KBM-7 (cell line): ENCODE measurements at regions not wholly inside any gene's neighbourhood (a gene's known extent, or its start where the extent isn't known, plus 50 kb on each side); places are given as distances from the start of the nearest gene placed in this dataset.
"Not testable (repeated sequence)": the region's sequence is repeated elsewhere in the genome, so short reads cannot be mapped to it uniquely, and the experiment has no call there.

Source experiments
- DNase-seq: peaks from one replicate; pipeline ENCODE4 v3.0.0-alpha.2; 2015
- in situ Hi-C: fragments of 300-500 bp; cut with MboI; formaldehyde crosslinking; loops from 2 replicates; pipeline ENCODE4 v1.14.3; 2020; ENCODE audit warnings: low sequenced_read_pairs, low pct_unique_long_range_greater_than_20kb, mixed read lengths

DNA sequence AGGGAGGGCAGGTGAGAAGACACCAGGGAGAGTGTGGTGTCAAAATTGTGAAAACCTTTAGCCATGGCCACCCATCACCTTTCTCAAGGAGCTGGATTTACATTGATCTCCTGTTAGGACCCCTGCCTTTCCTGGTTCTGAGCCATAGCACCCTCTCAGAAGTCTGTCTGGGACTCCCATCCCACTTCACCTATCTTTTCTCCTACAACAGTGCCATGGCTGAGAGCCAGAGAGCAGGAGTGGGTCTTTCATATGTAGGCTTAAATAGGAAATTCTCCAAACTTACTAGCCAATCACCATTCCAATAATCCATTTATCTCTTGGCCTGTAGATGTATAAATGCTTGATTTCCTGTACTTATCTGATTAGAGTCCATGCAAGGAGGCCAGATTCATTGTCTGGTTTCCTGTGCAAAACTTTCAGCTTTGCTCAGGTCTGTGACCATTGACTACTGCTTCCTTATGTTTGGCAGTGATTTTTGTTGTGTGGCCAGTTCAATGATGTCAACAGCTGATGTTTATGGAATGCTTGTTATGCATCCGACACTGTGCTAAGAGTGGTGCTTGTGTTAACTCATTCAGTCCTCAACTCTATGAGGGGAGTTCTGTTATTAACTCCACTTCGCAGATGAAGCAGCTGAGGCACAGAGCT, 57.6 kb upstream of the IGFBP5 start:
- in situ Hi-C loops = no loop called here

DNA sequence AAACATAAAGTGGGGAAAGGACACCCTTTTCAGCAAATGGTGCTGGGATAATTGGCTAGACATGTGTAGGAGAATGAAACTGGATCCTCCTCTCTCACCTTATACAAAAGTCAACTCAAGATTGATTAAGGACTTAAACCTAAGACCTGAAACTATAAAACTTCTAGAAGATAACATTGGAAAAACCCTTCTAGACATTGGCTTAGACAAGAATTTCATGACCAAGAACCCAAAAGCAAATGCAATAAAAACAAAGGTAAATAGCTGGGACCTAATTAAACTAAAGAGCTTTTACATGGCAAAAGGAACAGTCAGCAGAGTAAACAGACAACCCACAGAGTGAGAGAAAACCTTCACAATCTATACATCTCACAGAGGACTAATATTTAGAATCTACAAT, 55.4 kb upstream of the IGFBP5 start:
- DNase-seq, in situ Hi-C loops: not testable (repeated sequence)

More for the DNA sequence above, 57.6 kb upstream of the IGFBP5 start:
- no peak for DNase-seq

DNA sequence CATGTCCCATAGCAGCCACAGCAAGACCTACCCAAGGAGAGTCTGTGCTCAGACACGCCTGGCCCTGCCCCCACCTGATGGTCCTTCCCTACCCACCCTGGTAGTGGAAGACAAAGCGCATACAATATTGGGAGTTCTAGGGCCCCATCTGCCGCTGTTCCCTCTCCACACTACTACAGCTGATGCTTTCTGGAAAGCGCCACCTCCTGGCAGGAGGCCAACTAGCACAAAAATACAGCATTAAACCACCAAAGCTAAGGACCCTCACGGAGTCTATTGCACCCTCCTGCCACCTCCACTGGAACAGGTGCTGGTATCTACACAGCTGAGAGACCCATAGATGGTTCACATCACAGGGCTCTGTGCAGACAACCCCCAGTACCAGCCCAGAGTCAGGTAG, 50.9 kb upstream of the IGFBP5 start:
- in situ Hi-C loops = not testable (repeated sequence)
- peak; percentile 4 for DNase-seq

DNA sequence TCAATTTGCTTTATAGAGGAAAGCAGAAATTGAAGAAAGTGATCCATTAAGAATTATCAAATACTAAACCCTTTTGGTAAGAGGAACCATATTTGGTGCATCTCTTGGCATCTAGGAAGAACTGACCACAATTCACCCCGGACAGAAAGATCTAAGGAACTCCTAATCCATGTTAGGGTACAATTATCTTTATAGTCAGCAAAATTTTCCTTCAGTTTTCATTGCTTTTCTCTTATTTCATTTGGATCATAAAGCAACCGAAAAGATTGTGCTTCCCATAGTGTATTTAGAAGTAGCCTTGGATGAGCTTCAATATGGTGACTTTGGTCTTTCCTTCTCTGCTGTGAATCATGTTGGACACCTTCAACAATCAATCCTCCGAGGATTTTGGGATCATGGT, 50.1 kb upstream of the IGFBP5 start:
- in situ Hi-C loops = no loop called here

More for the DNA sequence above, 50.1 kb upstream of the IGFBP5 start:
- DNase-seq = no peak
